Brain microvascular endothelial cell (primary cell): ENCODE measurements at regions not wholly inside any gene's neighbourhood (a gene's known extent, or its start where the extent isn't known, plus 50 kb on each side); places are given as distances from the start of the nearest gene placed in this dataset.
"Not testable (repeated sequence)": the region's sequence is repeated elsewhere in the genome, so short reads cannot be mapped to it uniquely, and the experiment has no call there.

Source experiments
- DNase-seq: peaks from one replicate; pipeline ENCODE4 v3.0.0-alpha.2; 2020
- H3K27ac ChIP-seq: fragments of 250-450 bp; sonication (Bioruptor Pico); 2 replicates; pipeline ENCODE4 v1.5.1; 2020; ENCODE audit warnings: mild to moderate bottlenecking, moderate library complexity
- H3K27me3 ChIP-seq: fragments of 250-450 bp; sonication (Bioruptor Pico); replicated peaks from 2 replicates; pipeline ENCODE4 v1.5.1; 2020; ENCODE audit warnings: mild to moderate bottlenecking
- H3K36me3 ChIP-seq: fragments of 250-450 bp; sonication (Bioruptor Pico); replicated peaks from 2 replicates; pipeline ENCODE4 v1.5.1; 2020; ENCODE audit warnings: mild to moderate bottlenecking
- H3K4me3 ChIP-seq: 2 replicates; pipeline ENCODE4 v1.5.1; 2011; ENCODE audit warnings: low read depth, mild to moderate bottlenecking, control low read depth, low read length, moderate library complexity
- in situ Hi-C: cut with HindIII; loops from 2 replicates; pipeline ENCODE4 v1.10.0; 2017; ENCODE audit warnings: low sequenced_read_pairs, low pct_ligation_motif_present
- TF ChIP-seq, protein P1 (sequence below): IDR thresholded peaks from 2 replicates; pipeline ENCODE4 v1.5.1; 2011; ENCODE audit warnings: low read depth, mild to moderate bottlenecking, moderate library complexity, low read length, control low read depth, inconsistent platforms; ENCODE audit errors: missing control alignments

DNA sequence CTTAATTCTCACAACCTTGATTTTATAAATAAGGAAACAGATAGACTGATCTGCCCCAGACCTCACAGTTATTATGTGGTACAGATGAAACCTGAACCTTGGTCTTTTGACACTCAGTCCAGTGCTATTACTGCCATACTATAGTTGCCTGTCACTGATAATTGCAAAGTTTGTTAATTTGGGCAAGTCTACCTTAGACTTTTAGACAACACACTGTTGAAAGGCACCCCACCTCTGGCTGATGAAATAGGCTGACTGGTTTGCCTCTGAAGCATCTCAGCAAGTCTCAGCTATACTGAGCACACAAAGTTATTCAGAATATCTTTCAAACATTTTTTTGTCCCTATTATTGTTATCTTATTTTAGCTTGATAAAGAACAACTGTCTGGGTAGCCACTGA is 53.1 kb upstream of the MAP4 start:
- H3K4me3 ChIP-seq = no peak overlapping the region
- no peak overlapping the region for H3K27ac ChIP-seq
- DNase-seq = no peak
- peaks cover 4% of the 10 kb centered on the region for H3K36me3 ChIP-seq
- TF ChIP-seq, protein P1, sequence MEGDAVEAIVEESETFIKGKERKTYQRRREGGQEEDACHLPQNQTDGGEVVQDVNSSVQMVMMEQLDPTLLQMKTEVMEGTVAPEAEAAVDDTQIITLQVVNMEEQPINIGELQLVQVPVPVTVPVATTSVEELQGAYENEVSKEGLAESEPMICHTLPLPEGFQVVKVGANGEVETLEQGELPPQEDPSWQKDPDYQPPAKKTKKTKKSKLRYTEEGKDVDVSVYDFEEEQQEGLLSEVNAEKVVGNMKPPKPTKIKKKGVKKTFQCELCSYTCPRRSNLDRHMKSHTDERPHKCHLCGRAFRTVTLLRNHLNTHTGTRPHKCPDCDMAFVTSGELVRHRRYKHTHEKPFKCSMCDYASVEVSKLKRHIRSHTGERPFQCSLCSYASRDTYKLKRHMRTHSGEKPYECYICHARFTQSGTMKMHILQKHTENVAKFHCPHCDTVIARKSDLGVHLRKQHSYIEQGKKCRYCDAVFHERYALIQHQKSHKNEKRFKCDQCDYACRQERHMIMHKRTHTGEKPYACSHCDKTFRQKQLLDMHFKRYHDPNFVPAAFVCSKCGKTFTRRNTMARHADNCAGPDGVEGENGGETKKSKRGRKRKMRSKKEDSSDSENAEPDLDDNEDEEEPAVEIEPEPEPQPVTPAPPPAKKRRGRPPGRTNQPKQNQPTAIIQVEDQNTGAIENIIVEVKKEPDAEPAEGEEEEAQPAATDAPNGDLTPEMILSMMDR = no peak
- in situ Hi-C loops = no loop called here
- H3K27me3 ChIP-seq = no peaks in the 10 kb centered on the region

DNA sequence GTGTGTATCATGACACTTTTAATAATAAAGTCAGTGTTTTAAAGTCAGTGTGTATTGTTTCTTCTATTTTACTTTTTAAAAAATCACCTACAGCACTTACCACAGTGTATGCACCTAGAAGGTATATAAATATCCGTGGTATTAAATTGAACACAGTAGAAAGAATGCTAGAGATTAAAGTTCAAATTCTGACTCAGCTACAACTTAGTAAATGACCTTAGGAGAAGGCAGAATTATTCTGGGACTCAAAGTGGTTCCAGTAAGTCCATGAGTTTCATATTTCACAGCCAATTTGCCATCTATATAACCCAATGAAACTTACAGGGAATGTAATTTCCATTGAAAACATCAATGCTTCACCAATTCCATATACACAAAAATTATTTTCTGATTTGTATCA is 52.7 kb upstream of the MAP4 start:
- Histone ChIP-seq H3K27ac (no peak overlapping the region), H3K36me3 (peaks cover 4% of the 10 kb centered on the region), H3K27me3 (no peaks in the 10 kb centered on the region), H3K4me3 (no peak overlapping the region)
- in situ Hi-C loops = no loop called here
- no peak for DNase-seq
- TF ChIP-seq, protein P1 = no peak

DNA sequence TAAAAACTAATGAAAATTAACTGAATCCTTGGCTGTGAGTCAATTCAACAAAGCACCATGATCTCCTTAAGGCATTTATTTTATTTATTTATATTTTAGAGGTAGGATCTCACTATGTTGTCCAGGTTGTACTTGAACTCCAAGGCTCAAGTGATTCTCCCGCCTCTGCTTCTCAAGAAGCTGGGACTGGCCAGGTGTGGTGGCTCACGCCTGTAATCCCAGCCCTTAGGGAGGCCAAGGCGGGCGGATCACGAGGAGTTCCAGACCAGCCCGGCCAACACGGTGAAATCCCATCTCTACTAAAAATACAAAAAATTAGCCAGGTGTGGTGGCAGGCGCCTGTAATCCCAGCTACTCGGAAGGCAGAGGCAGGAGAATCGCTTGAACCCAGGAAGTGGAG is 52.1 kb upstream of the MAP4 start:
- H3K4me3 ChIP-seq, DNase-seq, H3K36me3 ChIP-seq, in situ Hi-C loops, H3K27me3 ChIP-seq, H3K27ac ChIP-seq: not testable (repeated sequence)

DNA sequence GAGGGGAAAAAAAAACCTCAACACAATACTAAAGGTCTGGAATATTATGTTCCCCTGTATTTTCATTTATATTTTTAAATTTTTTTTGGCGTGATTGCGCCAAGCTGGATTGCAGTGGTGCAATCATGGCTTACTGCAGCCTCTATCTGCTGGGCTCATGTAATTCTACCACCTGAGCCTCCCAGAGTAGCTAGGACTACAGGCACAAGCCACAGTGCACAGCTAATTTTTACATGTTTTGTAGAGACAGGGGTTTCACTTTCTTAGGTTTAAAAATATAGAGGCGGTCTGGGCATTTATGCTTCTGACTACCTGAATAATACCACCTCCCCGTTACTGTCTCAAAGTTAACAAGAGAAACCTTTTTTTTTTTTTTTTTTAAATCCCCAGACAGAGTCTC is 51.1 kb upstream of the MAP4 start:
- no peaks in the 10 kb centered on the region for H3K27me3 ChIP-seq
- TF ChIP-seq, protein P1 = no peak
- peaks cover 4% of the 10 kb centered on the region for H3K36me3 ChIP-seq
- no peak overlapping the region for H3K27ac ChIP-seq
- in situ Hi-C loops = no loop called here
- H3K4me3 ChIP-seq = no peak overlapping the region
- DNase-seq = no peak
